ENCODE measurements at regions not wholly inside any gene's neighbourhood (a gene's known extent, or its start where the extent isn't known, plus 50 kb on each side); places are given as distances from the start of the nearest gene placed in this dataset.
"Not testable (repeated sequence)": the region's sequence is repeated elsewhere in the genome, so short reads cannot be mapped to it uniquely, and the experiment has no call there.

GRCh38 chr17:33560165-33560564 lies 267.1 kb upstream of the ASIC2 start:
- no peak for DNase-seq (ENCODE audit: low read depth in 3 of 3, low spot score in 1 of 3)

GRCh38 chr17:33560871-33561270 lies 267.8 kb upstream of the ASIC2 start:
- no peak for DNase-seq (ENCODE audit: low read depth in 3 of 3, low spot score in 1 of 3)

- DNase-seq (ENCODE audit: low read depth in 3 of 3, low spot score in 1 of 3) = no peak
Observed at GRCh38 chr17:33561569-33562334, 268.7 kb upstream of the ASIC2 start.

- no peak for DNase-seq (ENCODE audit: low read depth in 3 of 3, low spot score in 1 of 3)
Observed at GRCh38 chr17:33562792-33563191, 269.7 kb upstream of the ASIC2 start.

- no peak for DNase-seq (ENCODE audit: low read depth in 3 of 3, low spot score in 1 of 3)
Observed at GRCh38 chr17:33564146-33564545, 271.1 kb upstream of the ASIC2 start.

GRCh38 chr17:33567223-33567622 lies 274.1 kb upstream of the ASIC2 start:
- no peak for DNase-seq (ENCODE audit: low read depth in 3 of 3, low spot score in 1 of 3)

GRCh38 chr17:33572615-33573014 lies 279.5 kb upstream of the ASIC2 start:
- no peak for DNase-seq (ENCODE audit: low read depth in 3 of 3, low spot score in 1 of 3)

GRCh38 chr17:33574942-33575445 lies 281.9 kb upstream of the ASIC2 start:
- DNase-seq (ENCODE audit: low read depth in 3 of 3, low spot score in 1 of 3) = no peak

GRCh38 chr17:33579740-33580139 lies 286.6 kb upstream of the ASIC2 start:
- not testable (repeated sequence) for DNase-seq (ENCODE audit: low read depth in 3 of 3, low spot score in 1 of 3)

- DNase-seq (ENCODE audit: low read depth in 3 of 3, low spot score in 1 of 3) = no peak
Observed at GRCh38 chr17:33580215-33580614, 287.1 kb upstream of the ASIC2 start.

- no peak for DNase-seq (ENCODE audit: low read depth in 3 of 3, low spot score in 1 of 3)
Observed at GRCh38 chr17:33582661-33583060, 289.6 kb upstream of the ASIC2 start.

GRCh38 chr17:33583518-33584417 lies 290.7 kb upstream of the ASIC2 start:
- DNase-seq (ENCODE audit: low read depth in 3 of 3, low spot score in 1 of 3) = no peak

GRCh38 chr17:33593991-33594390 lies 300.9 kb upstream of the ASIC2 start:
- DNase-seq (ENCODE audit: low read depth in 3 of 3, low spot score in 1 of 3) = no peak

- no peak for DNase-seq (ENCODE audit: low read depth in 3 of 3, low spot score in 1 of 3)
Observed at GRCh38 chr17:33595828-33596227, 302.7 kb upstream of the ASIC2 start.

- DNase-seq (ENCODE audit: low read depth in 3 of 3, low spot score in 1 of 3) = no peak
Observed at GRCh38 chr17:33596899-33597298, 303.8 kb upstream of the ASIC2 start.

GRCh38 chr17:33598797-33599196 lies 305.7 kb upstream of the ASIC2 start:
- no peak for DNase-seq (ENCODE audit: low read depth in 3 of 3, low spot score in 1 of 3)

GRCh38 chr17:33602981-33603380 lies 309.9 kb upstream of the ASIC2 start:
- no peak for DNase-seq (ENCODE audit: low read depth in 3 of 3, low spot score in 1 of 3)

- DNase-seq (ENCODE audit: low read depth in 3 of 3, low spot score in 1 of 3) = no peak
Observed at GRCh38 chr17:33603789-33604188, 310.7 kb upstream of the ASIC2 start.

GRCh38 chr17:33611532-33611931 lies 318.4 kb upstream of the ASIC2 start:
- DNase-seq (ENCODE audit: low read depth in 3 of 3, low spot score in 1 of 3) = no peak

- no peak for DNase-seq (ENCODE audit: low read depth in 3 of 3, low spot score in 1 of 3)
Observed at GRCh38 chr17:33615861-33616260, 322.8 kb upstream of the ASIC2 start.

- DNase-seq (ENCODE audit: low read depth in 3 of 3, low spot score in 1 of 3) = no peak
Observed at GRCh38 chr17:33623841-33624240, 330.7 kb upstream of the ASIC2 start.

All from stimulated activated CD4-positive, alpha-beta T cell treated with anti-CD3 and anti-CD28 coated beads, TNF-alpha, amount 100 ng/mL, for 1 hour (primary cell).